Adrenal gland (tissue), 5 donors: ENCODE measurements at regions not wholly inside any gene's neighbourhood (a gene's known extent, or its start where the extent isn't known, plus 50 kb on each side); places are given as distances from the start of the nearest gene placed in this dataset.

Experiments
- POLR2A ChIP-seq, 2 donors: fragments of 450-650 bp; IDR thresholded peaks; one replicate each; pipeline ENCODE4 v1.6.1; 2017; ENCODE audit warnings: antibody characterized with exemption in 2 of 2, mild to moderate bottlenecking in 2 of 2, moderate library complexity in 1 of 2
- TF ChIP-seq, protein P1 (sequence below), 6 experiments: fragments of 450-650 bp in 4 of 6; fragments of 200-600 bp in 2 of 6; sonication (generic) in 1 of 6; IDR thresholded peaks; 1 replicate in 5 of 6; 2 replicates in 1 of 6; pipeline versions ENCODE4 v1.5.1 to v1.8.0; 2016 to 2021; ENCODE audit warnings: antibody characterized with exemption in 6 of 6, mild to moderate bottlenecking in 2 of 6, moderate library complexity in 1 of 6
- donor health status: DM: no; HTN: no; CAD: no.

DNA sequence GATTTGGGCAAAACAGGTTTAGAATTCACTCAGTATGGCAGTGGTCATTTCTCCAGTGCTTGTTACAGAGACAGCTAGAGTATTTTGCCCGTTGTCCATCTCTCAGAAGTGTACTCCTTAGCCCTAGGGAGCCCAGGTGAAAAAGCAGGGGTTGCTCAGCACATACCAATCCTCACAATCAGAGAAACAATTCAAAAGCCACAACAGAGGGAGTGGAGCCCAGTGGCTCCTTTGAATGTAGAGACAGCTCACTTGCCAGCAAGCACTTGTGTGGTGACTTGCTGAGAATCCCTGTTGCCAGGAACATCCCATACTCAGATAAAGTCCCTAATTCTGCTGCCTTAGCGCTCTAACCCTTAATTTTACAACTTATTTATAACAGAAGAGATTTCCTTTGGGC, 1488.3 kb downstream of the RPA4 start:
- no peak for TF ChIP-seq POLR2A (IDR thresholded peaks at IDR 0.05)
- TF ChIP-seq, protein P1, sequence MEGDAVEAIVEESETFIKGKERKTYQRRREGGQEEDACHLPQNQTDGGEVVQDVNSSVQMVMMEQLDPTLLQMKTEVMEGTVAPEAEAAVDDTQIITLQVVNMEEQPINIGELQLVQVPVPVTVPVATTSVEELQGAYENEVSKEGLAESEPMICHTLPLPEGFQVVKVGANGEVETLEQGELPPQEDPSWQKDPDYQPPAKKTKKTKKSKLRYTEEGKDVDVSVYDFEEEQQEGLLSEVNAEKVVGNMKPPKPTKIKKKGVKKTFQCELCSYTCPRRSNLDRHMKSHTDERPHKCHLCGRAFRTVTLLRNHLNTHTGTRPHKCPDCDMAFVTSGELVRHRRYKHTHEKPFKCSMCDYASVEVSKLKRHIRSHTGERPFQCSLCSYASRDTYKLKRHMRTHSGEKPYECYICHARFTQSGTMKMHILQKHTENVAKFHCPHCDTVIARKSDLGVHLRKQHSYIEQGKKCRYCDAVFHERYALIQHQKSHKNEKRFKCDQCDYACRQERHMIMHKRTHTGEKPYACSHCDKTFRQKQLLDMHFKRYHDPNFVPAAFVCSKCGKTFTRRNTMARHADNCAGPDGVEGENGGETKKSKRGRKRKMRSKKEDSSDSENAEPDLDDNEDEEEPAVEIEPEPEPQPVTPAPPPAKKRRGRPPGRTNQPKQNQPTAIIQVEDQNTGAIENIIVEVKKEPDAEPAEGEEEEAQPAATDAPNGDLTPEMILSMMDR (IDR thresholded peaks at IDR 0.05), result no peak
